NCI-H226 (cell line): ENCODE measurements at regions not wholly inside any gene's neighbourhood (a gene's known extent, or its start where the extent isn't known, plus 50 kb on each side); places are given as distances from the start of the nearest gene placed in this dataset.

Experiments
- DNase-seq: peaks from one replicate; pipeline ENCODE4 v3.0.0-alpha.2; 2015

GRCh38 chr2:177314722-177315264 lies 50.3 kb upstream of the NFE2L2 start:
- DNase-seq, result no peak

- no peak for DNase-seq
These were observed 50.8 kb upstream of the NFE2L2 start for GRCh38 chr2:177315364-177315763.

GRCh38 chr2:177316756-177317155 lies 52.2 kb upstream of the NFE2L2 start:
- no peak for DNase-seq

GRCh38 chr2:177317443-177317842 lies 52.9 kb upstream of the NFE2L2 start:
- no peak for DNase-seq

- no peak for DNase-seq
These were observed 53.3 kb upstream of the NFE2L2 start for GRCh38 chr2:177317857-177318256.

GRCh38 chr2:177318613-177319012 lies 54.1 kb upstream of the NFE2L2 start:
- DNase-seq, result no peak

GRCh38 chr2:177320596-177320995 lies 56.1 kb upstream of the NFE2L2 start:
- no peak for DNase-seq

- peak; percentile 40 for DNase-seq
These were observed 58.3 kb upstream of the NFE2L2 start for GRCh38 chr2:177322801-177323261.

GRCh38 chr2:177324797-177325196 lies 60.3 kb upstream of the NFE2L2 start:
- DNase-seq, result no peak

GRCh38 chr2:177325554-177325953 lies 61.0 kb upstream of the NFE2L2 start:
- DNase-seq, result peak; percentile 23

- no peak for DNase-seq
These were observed 61.5 kb upstream of the NFE2L2 start for GRCh38 chr2:177326005-177326404.

- DNase-seq, result no peak
These were observed 62.1 kb upstream of the NFE2L2 start for GRCh38 chr2:177326591-177326990.

GRCh38 chr2:177327009-177327408 lies 62.5 kb upstream of the NFE2L2 start:
- no peak for DNase-seq

- no peak for DNase-seq
These were observed 63.5 kb upstream of the NFE2L2 start for GRCh38 chr2:177328056-177328455.

GRCh38 chr2:177329064-177329463 lies 63.5 kb upstream of the AGPS start:
- DNase-seq, result no peak

- no peak for DNase-seq
These were observed 61.0 kb upstream of the AGPS start for GRCh38 chr2:177331466-177331997.

- DNase-seq, result peak; percentile 39
These were observed 60.3 kb upstream of the AGPS start for GRCh38 chr2:177332026-177332991.

- no peak for DNase-seq
These were observed 59.6 kb upstream of the AGPS start for GRCh38 chr2:177332992-177333388.

GRCh38 chr2:177334940-177335543 lies 57.5 kb upstream of the AGPS start:
- peak; percentile 22 for DNase-seq

- no peak for DNase-seq
These were observed 56.6 kb upstream of the AGPS start for GRCh38 chr2:177335917-177336450.

GRCh38 chr2:177338177-177338721 lies 54.3 kb upstream of the AGPS start:
- DNase-seq, result peak; percentile 29

- DNase-seq, result no peak
These were observed 52.4 kb upstream of the AGPS start for GRCh38 chr2:177340158-177340557.

- no peak for DNase-seq
These were observed 49.8 kb upstream of the AGPS start for GRCh38 chr2:177342736-177343135.
